Stimulated activated CD8-positive, alpha-beta memory T cell treated with anti-CD3 and anti-CD28 coated beads, Interleukin-7, amount 100 ng/mL, for 4 hours (primary cell): ENCODE measurements at regions not wholly inside any gene's neighbourhood (a gene's known extent, or its start where the extent isn't known, plus 50 kb on each side); places are given as distances from the start of the nearest gene placed in this dataset.

Source experiments
- DNase-seq, 2 donors: peaks; one replicate each; pipeline ENCODE4 v3.0.0-alpha.2; 2020; ENCODE audit warnings: low read depth in 2 of 2

GRCh38 chr3:70800951-70801350 lies 488.5 kb upstream of the MDFIC2 start:
- no peak for DNase-seq

GRCh38 chr3:70789878-70790277 lies 477.4 kb upstream of the MDFIC2 start:
- no peak for DNase-seq

- no peak for DNase-seq
Measured at GRCh38 chr3:70780790-70781189, 468.4 kb upstream of the MDFIC2 start.

GRCh38 chr3:70779296-70779695 lies 466.9 kb upstream of the MDFIC2 start:
- DNase-seq = no peak

DNA sequence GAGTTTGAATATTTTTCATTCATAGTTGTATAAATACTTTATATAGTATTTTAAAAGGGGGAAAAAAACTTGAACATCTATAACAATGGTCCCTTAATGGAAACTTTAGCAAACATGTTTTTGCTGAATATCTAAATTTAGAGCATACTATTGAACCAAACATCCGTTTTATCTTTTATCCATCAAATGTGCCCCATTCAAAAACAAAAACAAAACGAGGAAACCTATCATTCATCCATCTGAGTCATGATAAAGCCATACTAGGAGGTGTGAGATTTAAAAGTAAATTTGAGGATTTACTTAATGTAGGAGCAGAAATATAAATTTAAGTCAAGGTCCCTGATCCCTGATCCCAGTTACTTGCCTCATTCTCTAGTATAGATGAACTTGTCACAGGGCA lies 463.6 kb upstream of the MDFIC2 start:
- no peak for DNase-seq

GRCh38 chr3:70775257-70775656 lies 462.8 kb upstream of the MDFIC2 start:
- no peak for DNase-seq

DNA sequence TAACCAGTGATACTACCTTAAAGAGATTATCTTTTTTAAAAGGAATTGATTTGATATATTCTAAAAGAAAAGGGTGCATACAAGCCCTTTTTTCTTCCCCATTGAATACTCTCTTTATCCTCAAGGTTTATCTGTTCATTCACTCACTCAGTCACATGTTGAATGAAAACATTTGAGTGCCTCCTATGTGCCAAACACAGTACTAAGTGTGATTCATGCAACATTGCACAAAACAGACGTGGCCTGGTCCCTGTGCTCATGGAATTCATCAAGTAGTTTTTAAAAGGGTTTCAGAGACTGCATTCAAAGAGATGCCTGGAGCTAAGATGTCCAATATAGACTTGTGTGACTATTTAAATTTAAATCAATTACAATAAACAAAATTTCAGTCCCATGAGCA lies 462.2 kb upstream of the MDFIC2 start:
- no peak for DNase-seq

GRCh38 chr3:70771426-70772147 lies 459.1 kb upstream of the MDFIC2 start:
- DNase-seq = no peak

DNA sequence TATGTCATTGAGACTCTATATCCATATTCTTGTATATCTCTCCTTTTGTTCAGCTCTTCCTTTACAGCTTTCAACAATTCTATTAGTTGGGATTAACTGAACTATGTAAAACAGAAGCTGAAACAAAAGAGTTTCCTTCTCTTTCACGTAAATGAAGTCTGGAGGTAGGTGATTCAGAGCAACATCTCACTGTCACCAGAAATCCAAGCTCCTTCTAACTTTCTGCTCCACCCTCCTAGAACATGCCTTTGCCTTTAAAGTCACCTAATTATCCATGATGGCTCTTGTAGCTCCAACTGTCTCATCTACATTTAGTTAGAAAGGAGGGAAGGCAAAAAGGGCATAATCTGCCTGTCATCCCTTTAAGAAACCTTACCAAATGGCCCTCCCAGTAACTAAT lies 458.2 kb upstream of the MDFIC2 start:
- no peak for DNase-seq

GRCh38 chr3:70766301-70766700 lies 453.9 kb upstream of the MDFIC2 start:
- no peak for DNase-seq

- DNase-seq = no peak
Measured at GRCh38 chr3:70763894-70764293, 451.5 kb upstream of the MDFIC2 start.

DNA sequence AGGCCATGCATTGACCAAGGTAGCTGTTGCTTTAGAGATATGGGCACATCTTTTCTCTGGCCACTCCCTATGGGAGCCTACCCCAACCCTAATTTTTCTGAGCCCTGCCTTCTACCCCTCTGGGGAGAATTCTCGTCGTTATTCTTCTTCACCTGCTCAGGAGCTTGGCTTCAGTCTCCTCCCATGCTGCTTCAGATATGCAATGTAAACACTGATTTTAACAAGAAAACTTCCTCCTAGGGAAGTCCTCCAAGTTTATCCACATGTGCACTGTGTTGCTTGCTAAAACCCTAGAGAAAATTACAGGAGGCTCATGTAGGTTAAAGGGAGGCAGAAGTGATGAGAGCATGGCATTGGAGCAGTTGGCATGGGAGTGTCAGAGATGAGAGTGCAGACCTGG lies 445.2 kb upstream of the MDFIC2 start:
- DNase-seq = no peak

DNA sequence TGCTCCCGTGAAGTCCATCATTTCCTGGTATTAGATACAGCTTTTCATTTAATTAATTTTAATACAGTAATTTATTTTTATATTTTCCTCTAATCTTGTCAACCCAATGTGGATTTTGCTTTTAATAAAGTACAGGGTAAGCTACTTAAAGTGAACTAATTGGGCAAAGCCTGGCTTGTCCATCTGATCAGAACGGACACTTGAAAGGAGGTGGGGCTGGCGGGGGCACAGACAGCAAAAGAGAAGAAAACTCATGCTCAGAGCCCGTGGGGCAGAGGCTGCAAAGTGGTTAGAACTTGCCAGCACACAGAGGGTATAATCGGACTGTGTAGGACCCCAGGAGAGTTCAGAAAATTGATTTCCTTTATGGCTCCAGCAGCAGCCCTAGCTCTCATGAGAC lies 443.1 kb upstream of the MDFIC2 start:
- no peak for DNase-seq

- no peak for DNase-seq
Measured at GRCh38 chr3:70754314-70754713, 441.9 kb upstream of the MDFIC2 start.

DNA sequence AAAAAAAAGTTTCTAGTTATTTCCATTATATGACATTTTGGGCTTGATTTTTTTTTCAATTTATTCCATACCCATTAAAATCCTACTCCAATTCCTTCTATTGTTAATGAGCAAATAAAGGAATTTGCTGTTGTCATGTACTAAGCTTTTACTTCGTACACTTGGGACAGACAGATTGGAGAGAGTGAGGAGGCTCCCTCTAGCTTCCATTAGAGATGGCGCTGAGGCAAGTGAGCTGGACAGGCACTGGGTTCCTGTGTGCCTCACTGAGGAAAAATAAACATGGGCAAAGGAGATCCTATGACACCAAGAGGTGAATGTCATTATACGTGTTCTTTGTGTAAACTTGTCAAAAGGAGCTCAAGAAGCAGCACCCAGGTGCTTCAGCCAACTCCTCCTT lies 441.1 kb upstream of the MDFIC2 start:
- no peak for DNase-seq

DNA sequence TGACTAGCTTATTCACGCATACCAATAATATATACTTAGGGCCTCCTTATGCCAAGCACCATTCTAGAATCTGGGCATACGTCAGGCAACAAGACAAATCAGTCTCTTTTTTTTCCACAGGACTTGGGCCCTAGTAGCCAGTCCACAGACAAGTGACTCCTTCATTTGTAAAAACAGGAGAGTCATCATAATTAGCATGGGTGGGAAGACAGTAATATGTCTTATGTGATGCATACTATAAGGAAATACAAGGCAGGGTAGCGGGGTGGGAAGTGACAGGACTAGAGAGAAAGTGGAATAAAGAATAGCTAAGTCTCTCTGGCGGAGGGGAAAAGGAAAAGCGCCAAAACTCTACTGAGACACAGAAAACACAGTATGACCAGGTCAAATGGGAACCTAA lies 439.6 kb upstream of the MDFIC2 start:
- DNase-seq = no peak

GRCh38 chr3:70749122-70749521 lies 436.7 kb upstream of the MDFIC2 start:
- DNase-seq = no peak

DNA sequence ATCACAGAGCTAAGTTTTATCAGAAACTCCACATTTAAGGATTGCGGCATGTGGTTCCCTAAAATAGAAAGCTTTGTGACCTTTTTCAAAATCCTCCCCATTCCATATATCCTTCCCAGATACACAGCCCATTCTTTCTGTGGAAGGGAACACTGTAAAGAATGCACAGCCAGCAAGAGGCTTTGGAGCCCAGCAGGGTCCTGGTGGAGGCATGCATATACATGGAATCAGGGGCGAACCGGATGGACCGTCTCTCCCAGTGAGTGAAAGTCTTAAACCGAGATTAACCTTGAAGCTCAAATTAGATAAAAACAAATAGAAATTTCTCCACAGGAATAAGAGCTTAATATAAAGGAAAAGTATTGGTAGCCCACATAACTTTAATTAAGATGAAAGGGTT lies 436.2 kb upstream of the MDFIC2 start:
- DNase-seq = no peak

- DNase-seq = no peak
Measured at GRCh38 chr3:70747847-70748246, 435.4 kb upstream of the MDFIC2 start.

GRCh38 chr3:70744536-70744935 lies 432.1 kb upstream of the MDFIC2 start:
- no peak for DNase-seq

DNA sequence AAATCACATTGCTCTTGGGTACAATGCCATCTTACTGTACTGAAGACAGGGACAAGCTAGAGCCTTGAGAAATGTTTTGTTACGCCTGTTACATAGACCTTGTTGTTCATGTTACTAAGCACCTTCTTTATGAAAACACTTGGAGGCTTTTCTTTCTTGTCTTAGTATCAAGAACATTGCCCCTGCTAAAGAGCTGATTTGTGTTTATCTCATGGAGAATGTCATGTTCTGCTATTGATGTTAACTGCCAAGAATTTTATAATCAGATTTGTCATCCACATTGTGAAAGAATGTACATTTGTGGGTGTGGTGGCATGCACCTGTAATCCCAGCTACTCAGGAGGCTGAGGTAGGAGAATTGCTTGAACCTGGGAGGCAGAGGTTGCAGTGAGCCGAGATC lies 431.3 kb upstream of the MDFIC2 start:
- no peak for DNase-seq

DNA sequence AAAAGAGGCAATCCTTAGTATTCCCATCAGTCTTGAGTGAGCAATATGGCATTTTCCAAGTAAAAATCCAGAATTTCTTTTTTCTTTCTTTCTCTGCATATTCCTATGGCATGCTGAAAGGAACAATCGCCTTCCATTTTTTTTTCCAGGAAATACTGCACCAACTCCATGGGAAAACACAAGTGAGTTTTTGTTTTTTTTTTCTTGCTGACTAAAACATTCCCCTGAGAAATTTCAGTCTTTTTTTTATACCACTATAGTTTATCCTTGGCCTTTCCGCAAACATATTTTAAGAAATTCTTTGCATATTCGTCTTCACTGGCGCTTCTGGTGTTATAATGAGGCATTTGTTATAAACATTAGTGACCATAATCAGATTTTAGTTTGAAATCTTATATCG lies 429.6 kb upstream of the MDFIC2 start:
- no peak for DNase-seq

DNA sequence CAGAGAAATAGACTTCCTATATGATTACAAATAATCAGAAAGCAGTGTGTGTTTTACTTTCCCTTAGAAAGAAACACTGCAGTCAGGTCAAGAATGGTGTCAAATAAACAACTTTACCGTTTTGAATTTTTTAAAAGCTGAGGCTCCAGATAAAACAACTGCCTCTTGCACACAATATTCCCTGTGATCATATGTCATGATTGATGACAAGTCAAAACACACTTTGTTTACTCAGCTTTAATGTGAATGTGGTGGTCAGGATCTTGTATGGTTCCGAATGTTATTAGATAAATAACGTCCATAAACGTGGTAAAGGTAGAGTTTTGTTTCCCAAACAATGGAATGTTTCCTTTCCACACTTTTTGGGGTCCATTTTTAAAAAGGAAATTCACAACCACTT lies 428.4 kb upstream of the MDFIC2 start:
- DNase-seq = no peak

DNA sequence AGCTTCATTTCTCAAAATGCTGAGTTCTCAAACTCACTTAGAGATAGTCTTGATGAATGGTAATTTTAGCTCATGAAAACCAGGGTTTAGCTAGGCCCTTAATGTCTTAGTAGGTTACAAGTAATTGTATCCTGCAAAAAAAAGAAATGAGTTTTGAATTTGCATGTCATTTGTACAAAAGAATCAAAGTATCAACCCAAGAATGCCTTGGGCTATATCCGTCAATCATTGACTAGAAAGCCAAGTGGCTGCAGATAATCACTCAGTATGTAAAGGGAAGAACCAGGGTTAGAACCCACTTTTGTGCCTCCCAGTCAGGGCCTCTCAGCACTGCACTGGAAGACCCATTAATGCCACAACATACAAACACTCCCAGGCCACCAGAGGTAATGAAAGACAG lies 427.6 kb upstream of the MDFIC2 start:
- DNase-seq = no peak
